Suprapubic skin (tissue), 4 donors: ENCODE measurements at regions not wholly inside any gene's neighbourhood (a gene's known extent, or its start where the extent isn't known, plus 50 kb on each side); places are given as distances from the start of the nearest gene placed in this dataset.

Experiments used
- POLR2A ChIP-seq, 2 donors: fragments of 450-650 bp; IDR thresholded peaks; one replicate each; pipeline ENCODE4 v1.6.1; 2017; ENCODE audit warnings: antibody characterized with exemption in 2 of 2, mild to moderate bottlenecking in 2 of 2, moderate library complexity in 2 of 2
- POLR2AphosphoS5 ChIP-seq, 3 donors: sonication (generic); formaldehyde crosslinking; IDR thresholded peaks; one replicate each; pipeline ENCODE4 v1.6.1; 2017; ENCODE audit warnings: antibody characterized with exemption in 3 of 3
- TF ChIP-seq, protein P1 (sequence below), 2 donors: fragments of 200-600 bp in 1 of 2; fragments of 450-650 bp in 1 of 2; sonication (generic) in 1 of 2; IDR thresholded peaks; one replicate each; pipeline ENCODE4 v1.5.1; 2016 to 2019; ENCODE audit warnings: antibody characterized with exemption in 2 of 2, mild to moderate bottlenecking in 1 of 2, moderate library complexity in 1 of 2

DNA sequence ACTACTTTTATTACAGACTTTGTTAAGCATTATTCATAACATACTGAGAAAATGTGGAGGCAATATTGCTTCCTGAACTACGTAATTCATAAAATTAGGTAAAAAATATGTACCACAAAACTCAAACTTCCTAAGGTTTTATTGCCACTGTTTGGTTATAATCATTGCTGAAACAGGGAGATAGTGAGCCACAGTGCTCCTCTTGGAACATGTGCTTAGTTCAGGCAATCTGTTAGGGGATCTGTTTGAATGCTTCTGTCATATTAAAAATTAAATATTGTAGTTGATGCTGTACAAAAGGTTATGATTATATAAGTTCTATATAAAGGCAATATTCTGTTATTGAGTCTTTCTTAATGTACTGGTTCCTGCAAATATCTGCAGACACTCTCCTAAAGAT, 480.7 kb downstream of the GRXCR1 start:
- TF ChIP-seq, protein P1, sequence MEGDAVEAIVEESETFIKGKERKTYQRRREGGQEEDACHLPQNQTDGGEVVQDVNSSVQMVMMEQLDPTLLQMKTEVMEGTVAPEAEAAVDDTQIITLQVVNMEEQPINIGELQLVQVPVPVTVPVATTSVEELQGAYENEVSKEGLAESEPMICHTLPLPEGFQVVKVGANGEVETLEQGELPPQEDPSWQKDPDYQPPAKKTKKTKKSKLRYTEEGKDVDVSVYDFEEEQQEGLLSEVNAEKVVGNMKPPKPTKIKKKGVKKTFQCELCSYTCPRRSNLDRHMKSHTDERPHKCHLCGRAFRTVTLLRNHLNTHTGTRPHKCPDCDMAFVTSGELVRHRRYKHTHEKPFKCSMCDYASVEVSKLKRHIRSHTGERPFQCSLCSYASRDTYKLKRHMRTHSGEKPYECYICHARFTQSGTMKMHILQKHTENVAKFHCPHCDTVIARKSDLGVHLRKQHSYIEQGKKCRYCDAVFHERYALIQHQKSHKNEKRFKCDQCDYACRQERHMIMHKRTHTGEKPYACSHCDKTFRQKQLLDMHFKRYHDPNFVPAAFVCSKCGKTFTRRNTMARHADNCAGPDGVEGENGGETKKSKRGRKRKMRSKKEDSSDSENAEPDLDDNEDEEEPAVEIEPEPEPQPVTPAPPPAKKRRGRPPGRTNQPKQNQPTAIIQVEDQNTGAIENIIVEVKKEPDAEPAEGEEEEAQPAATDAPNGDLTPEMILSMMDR (IDR thresholded peaks at IDR 0.05) = no peak
- no peak for TF ChIP-seq POLR2AphosphoS5 (IDR thresholded peaks at IDR 0.05)
- no peak for TF ChIP-seq POLR2A (IDR thresholded peaks at IDR 0.05)
